A673 (cell line): ENCODE measurements at regions not wholly inside any gene's neighbourhood (a gene's known extent, or its start where the extent isn't known, plus 50 kb on each side); places are given as distances from the start of the nearest gene placed in this dataset.

ENCODE experiments used
- CTCF ChIP-seq: fragments of 300-800, 200-600 bp; sonication (generic); conservative IDR thresholded peaks from 2 replicates; pipeline ENCODE4 v1.5.1; 2017; ENCODE audit warnings: low read depth, mild to moderate bottlenecking, antibody characterized with exemption, low read length, moderate library complexity, mixed read lengths
- EZH2 ChIP-seq: fragments of 200-600 bp; sonication (generic); IDR thresholded peaks from 2 replicates; pipeline ENCODE4 v1.6.1; 2017; ENCODE audit warnings: borderline replicate concordance, low read depth, mild to moderate bottlenecking, mixed read lengths, antibody characterized with exemption, low read length; ENCODE audit not compliant: poor library complexity, severe bottlenecking

GRCh38 chr3:90080988-90081387 is 973.6 kb downstream of the EPHA3 start:
- TF ChIP-seq CTCF = no peak
- no peak for TF ChIP-seq EZH2
